ENCODE measurements at regions not wholly inside any gene's neighbourhood (a gene's known extent, or its start where the extent isn't known, plus 50 kb on each side); places are given as distances from the start of the nearest gene placed in this dataset.
"Not testable (repeated sequence)": the region's sequence is repeated elsewhere in the genome, so short reads cannot be mapped to it uniquely, and the experiment has no call there.

DNA sequence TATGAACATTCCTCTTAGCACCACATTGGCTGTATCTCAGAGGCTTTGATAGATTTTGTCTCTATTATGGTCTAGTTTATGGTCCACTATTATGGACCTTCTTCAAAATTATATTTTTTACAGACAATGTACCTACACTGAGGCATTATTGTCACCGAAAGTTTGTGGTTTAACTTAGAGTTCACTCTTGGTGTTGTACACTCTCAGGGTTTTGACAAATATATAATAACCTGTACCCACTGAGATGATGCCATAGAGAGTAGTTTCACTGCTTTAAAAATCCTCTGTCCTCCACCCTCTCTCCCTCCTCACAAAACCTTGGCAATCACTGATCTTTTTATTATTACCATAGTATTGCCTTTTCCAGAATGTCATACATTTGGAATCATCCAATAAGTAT lies 528.2 kb downstream of the SLC6A15 start:
- Histone ChIP-seq H3K9me3 (no peaks in the 10 kb centered on the region), H3K27me3 (no peaks in the 10 kb centered on the region), H3K4me3 (no peak overlapping the region), H3K4me1 (no peaks in the 10 kb centered on the region), H3K27ac (no peak overlapping the region), H3K36me3 (no peaks in the 10 kb centered on the region)
- no peak for DNase-seq (ENCODE audit: low spot score in 2 of 2)
- whole genome bisulfite sequencing: 100% methylated on average over 1 of the region's 1 CpG
- TF ChIP-seq POLR2AphosphoS5 (IDR thresholded peaks at IDR 0.05) (no peak), POLR2A (IDR thresholded peaks at IDR 0.05) (no peak), EP300 (IDR thresholded peaks at IDR 0.05) (no peak)
- TF ChIP-seq, protein P1, sequence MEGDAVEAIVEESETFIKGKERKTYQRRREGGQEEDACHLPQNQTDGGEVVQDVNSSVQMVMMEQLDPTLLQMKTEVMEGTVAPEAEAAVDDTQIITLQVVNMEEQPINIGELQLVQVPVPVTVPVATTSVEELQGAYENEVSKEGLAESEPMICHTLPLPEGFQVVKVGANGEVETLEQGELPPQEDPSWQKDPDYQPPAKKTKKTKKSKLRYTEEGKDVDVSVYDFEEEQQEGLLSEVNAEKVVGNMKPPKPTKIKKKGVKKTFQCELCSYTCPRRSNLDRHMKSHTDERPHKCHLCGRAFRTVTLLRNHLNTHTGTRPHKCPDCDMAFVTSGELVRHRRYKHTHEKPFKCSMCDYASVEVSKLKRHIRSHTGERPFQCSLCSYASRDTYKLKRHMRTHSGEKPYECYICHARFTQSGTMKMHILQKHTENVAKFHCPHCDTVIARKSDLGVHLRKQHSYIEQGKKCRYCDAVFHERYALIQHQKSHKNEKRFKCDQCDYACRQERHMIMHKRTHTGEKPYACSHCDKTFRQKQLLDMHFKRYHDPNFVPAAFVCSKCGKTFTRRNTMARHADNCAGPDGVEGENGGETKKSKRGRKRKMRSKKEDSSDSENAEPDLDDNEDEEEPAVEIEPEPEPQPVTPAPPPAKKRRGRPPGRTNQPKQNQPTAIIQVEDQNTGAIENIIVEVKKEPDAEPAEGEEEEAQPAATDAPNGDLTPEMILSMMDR (IDR thresholded peaks at IDR 0.05): no peak

DNA sequence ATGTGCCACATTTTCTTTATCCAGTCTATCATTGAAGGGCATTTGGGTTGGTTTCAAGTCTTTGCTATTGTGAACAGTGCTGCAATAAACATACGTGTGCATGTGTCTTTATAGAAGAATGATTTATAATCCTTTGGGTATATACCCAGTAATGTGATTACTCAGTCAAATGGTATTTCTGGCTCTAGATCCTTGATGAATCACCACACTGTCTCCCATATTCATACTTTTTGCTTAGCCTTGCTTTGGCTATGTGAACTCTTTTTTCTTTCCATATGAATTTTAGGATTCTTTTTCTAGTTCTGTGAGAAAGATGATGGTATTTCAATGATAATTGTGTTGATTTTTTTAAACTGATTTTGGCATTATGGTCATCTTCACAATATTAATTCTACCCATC lies 530.1 kb downstream of the SLC6A15 start:
- not testable (repeated sequence) for H3K4me3 ChIP-seq; H3K4me1 ChIP-seq; H3K9me3 ChIP-seq; H3K36me3 ChIP-seq; H3K27ac ChIP-seq; DNase-seq (ENCODE audit: low spot score in 2 of 2); H3K27me3 ChIP-seq
- WGBS: 40% methylated on average over 1 of the region's 1 CpG

DNA sequence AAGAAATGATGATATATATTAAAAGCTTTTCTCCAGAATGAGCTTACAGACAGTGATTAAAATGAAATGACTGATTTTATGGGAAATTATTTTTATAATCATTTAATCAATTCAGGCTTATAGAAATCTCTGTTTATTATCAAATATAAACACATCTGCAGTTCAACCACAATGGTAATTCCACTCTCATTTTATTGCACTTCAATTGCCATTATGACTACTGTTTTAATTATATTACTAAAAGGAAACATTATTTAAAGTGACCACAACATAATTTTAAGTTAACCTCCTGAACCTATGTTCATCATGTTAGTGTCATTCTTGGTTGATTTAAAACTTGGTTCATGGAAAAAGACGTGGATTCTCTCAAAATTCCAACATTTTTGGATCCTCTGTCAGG lies 536.3 kb downstream of the SLC6A15 start:
- TF ChIP-seq, protein P1 (IDR thresholded peaks at IDR 0.05): no peak
- no peak for TF ChIP-seq POLR2A (IDR thresholded peaks at IDR 0.05)
- TF ChIP-seq POLR2AphosphoS5 (IDR thresholded peaks at IDR 0.05): no peak
- TF ChIP-seq EP300 (IDR thresholded peaks at IDR 0.05): no peak
- DNase-seq (ENCODE audit: low spot score in 2 of 2): no peak
- 51% methylated on average over 1 of the region's 1 CpG for WGBS
- H3K4me3 ChIP-seq: no peak overlapping the region
- H3K27me3 ChIP-seq: no peaks in the 10 kb centered on the region
- H3K4me1 ChIP-seq: no peaks in the 10 kb centered on the region
- H3K27ac ChIP-seq: no peak overlapping the region
- H3K36me3 ChIP-seq: no peaks in the 10 kb centered on the region
- no peaks in the 10 kb centered on the region for H3K9me3 ChIP-seq

DNA sequence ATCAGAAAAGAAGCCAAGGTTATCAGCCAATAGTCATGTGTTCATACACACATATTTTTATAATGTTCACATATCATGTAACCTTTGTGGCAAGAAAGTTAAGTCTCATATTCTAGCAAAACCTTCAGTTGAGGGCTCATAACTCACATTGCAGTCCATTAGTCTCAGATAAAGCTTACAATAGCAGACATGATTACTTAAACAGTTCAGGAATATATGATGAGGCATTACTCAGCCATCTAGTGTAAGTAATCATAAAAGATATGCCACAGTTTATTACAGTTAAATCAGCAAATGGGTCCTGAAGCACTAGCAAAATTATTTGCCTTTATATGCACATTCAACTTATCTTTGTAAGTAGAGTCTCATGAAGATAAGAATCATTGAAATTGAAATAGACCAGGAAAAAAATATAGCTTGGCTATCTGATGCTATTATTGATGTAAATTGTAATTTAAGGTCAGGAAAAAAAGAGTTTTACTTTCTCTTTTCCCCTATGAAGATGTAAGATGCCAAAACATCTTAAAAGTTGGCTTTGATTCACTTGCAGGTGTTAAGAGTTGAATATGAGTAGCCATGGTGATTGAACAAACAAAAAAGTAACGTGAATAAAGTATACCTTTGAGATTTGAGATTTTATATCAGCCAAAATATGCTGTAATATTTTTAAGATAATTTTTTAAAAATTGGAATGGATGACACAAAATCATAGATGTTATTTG lies 537.0 kb downstream of the SLC6A15 start:
- no peaks in the 10 kb centered on the region for H3K36me3 ChIP-seq
- TF ChIP-seq, protein P1 (IDR thresholded peaks at IDR 0.05): no peak
- no peak for TF ChIP-seq POLR2AphosphoS5 (IDR thresholded peaks at IDR 0.05)
- no peak for TF ChIP-seq POLR2A (IDR thresholded peaks at IDR 0.05)
- no peak for TF ChIP-seq EP300 (IDR thresholded peaks at IDR 0.05)
- WGBS: 20% methylated on average over 1 of the region's 1 CpG

DNA sequence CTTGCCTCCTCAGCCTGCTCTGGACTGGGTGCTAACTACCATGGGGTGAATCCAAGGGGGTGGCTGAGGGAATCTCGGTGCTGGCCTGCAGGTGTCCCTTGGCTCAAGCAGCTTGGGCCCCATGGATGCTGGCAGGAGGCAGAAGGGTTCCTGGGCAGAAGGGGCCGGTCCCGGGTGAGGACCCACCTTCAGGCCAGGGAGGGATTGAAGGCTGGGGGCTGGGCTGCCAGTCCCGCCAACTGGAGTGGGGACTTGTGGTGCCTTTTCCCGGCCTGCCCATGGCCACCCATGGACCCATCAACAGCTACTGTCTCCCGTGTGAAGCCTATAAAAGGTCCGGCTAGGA lies 550.1 kb downstream of the SLC6A15 start:
- Histone ChIP-seq H3K27ac (no peak overlapping the region), H3K27me3 (no peaks in the 10 kb centered on the region), H3K4me1 (no peaks in the 10 kb centered on the region), H3K4me3 (no peak overlapping the region), H3K36me3 (no peaks in the 10 kb centered on the region), H3K9me3 (no peaks in the 10 kb centered on the region)
- no peak for TF ChIP-seq POLR2A (IDR thresholded peaks at IDR 0.05)
- TF ChIP-seq POLR2AphosphoS5 (IDR thresholded peaks at IDR 0.05): no peak
- TF ChIP-seq EP300 (IDR thresholded peaks at IDR 0.05): no peak
- TF ChIP-seq, protein P1 (IDR thresholded peaks at IDR 0.05): no peak
- 88% methylated on average over 6 of the region's 7 CpGs for WGBS
- DNase-seq (ENCODE audit: low spot score in 2 of 2): no peak

More for the DNA sequence above, 537.0 kb downstream of the SLC6A15 start:
- Histone ChIP-seq H3K27ac (no peak overlapping the region), H3K4me1 (no peaks in the 10 kb centered on the region), H3K9me3 (no peaks in the 10 kb centered on the region), H3K4me3 (no peak overlapping the region), H3K27me3 (no peaks in the 10 kb centered on the region)
- no peak for DNase-seq (ENCODE audit: low spot score in 2 of 2)
